ENCODE measurements at regions not wholly inside any gene's neighbourhood (a gene's known extent, or its start where the extent isn't known, plus 50 kb on each side); places are given as distances from the start of the nearest gene placed in this dataset.
"Not testable (repeated sequence)": the region's sequence is repeated elsewhere in the genome, so short reads cannot be mapped to it uniquely, and the experiment has no call there.

DNA sequence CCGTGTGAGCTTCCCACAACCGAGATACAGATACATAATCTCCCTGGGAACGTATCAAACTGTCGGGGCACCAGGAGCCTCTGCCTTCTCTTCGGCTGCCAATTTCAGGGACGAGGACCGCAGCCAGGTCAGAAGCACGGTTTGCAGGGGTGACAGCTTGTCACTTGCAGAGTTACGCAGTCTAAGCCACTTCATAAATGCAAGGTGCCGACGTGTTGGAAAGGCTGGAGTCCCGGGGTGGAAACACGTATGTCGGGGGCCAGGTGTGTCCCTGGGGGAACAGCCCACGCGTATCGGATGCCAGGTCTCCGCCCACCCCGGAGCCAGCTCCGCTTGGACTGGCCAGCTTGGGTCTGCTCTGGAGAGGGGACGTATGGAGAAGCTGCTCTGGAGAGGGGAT, 76.3 kb upstream of the SHOX start:
- DNase-seq (ENCODE audit: low spot score): no peak

DNA sequence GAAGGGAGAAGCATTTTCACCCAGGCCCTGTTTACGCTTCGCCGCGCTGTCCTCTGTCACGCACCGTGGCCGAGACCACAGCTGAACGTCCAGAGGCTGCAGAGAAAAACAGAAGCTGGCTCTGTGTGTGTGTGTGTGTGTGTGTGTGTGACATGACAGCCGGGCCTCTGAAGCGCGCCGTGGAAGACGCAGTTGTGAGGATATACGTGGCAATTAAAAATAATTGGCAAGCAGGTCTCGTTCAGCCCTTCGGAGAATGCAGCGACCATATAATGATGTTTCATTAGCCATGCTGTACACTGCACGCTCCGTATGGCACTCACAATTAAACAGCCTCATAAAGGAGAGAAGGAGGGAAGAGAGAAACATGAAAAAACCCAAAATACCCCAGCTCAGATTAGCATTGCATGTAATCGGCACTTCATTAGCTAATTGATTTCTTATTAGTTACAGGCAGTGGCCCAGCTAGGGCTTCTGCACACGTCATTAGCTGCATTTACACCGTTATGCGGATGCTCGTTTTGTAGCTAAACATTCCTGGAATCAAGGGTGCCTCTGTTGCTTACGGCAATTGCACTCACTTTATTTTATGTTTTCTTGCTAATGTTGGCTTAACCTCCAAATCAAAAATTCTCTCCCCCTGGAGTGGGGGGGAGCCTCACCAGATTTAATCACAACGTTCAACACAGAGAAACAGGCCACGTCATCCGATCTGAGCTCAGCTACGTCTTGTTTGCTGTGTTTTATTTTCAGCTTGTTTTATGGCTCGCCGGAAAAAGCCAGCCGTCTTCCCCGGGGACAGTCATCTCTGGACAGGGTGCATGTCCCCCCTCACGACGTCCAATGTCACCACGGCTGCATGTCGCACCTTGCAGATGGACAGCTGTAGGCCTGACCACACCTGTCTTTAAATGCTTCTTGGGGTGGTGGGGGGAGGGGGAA, 74.6 kb upstream of the SHOX start:
- no peak for DNase-seq (ENCODE audit: low spot score)

DNA sequence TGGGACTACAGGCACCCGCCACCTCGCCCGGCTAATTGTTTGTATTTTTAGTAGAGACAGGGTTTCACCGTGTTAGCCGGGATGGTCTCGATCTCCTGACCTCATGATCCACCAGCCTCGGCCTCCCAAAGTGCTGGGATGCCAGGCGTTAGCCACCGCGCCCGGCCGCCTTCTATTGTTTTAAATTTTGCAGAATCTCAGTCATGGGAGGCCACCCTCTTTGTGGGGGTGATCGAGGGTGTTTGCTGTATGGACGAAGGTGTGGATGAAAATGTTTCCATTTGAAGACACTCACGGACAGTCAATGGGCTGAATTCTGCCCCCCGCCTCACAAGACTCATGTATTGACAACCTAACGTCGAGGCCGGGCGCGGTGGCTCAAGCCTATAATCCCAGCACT, 73.0 kb upstream of the SHOX start:
- not testable (repeated sequence) for DNase-seq (ENCODE audit: low spot score)

DNA sequence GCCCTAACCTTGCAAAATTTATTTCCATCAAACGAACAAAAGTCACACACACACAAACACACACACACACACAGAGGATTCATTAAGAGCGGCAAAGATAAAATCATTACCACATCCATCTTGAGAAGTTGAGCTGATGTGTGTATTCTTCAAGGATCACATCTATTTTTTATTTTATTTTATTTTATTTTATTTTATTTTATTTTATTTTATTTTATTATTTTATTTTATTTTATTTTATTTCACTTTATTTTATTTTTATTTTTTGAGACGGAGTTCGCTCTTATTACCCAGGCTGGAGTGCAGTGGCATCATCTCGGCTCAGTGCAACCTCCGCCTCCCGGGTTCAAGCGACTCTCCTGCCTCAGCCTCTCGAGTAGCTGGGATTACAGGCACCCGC, 71.3 kb upstream of the SHOX start:
- DNase-seq (ENCODE audit: low spot score): not testable (repeated sequence)

DNA sequence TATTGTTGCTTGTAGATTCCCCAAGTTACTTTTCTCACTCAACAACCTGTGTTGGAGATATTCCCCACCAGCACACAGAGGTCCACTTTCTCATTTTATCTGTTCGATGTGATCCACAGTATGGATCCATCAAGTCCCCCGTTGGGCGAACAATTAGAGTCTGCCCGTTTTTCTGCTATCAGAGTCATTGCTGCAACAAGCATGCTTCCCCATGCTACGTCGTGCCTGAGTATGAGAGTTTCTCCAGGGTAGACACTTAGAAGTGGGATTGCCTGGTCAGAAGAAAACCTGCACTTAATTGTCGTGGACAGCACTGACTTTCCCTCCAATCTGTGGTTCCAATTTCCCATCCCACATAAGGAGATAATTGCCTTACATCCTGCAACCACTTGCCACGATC, 62.7 kb upstream of the SHOX start:
- DNase-seq (ENCODE audit: low spot score): no peak

DNA sequence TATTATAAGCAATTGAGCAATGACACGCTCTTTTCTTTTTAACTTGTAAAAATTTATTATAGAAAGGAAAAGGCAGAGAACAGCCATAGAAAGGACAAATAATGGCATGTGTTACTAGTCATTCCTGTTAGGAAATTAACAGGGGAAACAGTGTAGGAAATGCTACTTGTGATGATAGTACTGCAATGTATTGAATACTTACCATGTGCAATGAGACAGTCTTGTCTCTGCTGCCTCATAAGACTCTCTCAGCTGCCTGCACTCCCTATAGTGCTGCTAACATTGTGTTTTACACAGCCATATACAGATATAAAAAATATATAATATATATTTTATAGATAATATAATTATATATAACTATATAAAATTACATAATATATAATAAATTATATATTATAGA, 62.3 kb upstream of the SHOX start:
- no peak for DNase-seq (ENCODE audit: low spot score)

DNA sequence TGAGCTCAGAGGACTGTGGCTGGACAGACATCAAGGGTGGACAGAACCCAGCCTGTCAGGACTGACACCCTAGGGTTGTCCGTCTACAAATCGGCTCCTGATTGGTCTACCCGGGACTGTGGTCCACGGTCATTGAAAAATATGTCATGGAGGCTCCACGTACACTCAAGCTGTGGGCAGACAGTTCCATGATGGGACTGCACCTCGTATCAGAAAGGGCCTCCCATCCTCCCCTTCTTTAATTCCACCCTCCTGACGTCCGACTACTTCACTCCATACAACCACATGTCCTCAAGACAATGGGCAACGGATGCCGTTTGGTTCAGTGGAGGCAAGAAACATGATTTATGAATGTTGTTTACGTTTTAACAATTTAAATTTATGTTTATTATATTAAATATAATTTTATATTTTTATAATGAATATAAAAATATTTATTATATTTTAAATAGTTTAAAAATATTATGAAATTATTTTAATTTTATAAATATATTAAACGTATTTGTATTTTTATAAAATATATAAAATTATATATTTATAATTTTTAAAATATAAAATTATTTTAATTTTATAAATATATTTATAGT, 58.0 kb upstream of the SHOX start:
- no peak for DNase-seq (ENCODE audit: low spot score)

DNA sequence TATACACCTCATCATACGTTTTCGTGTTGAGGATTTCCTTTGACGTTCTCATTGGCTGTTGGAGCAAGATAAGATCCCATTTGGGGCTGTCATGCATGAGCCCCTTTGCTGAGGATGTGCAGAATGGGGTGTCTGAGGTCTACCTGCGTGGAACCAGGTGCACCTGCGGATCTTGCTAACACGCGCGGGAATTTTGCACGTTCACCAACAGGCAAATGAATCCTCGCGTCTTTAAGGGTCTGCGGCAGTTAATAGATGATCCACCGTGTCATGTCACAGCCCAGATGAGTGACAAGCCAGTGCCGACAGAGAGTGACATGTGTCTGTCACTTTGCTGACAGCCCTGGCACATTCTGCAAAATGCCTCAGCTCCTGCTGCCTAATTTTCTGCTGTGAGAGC, 56.3 kb upstream of the SHOX start:
- no peak for DNase-seq (ENCODE audit: low spot score)

DNA sequence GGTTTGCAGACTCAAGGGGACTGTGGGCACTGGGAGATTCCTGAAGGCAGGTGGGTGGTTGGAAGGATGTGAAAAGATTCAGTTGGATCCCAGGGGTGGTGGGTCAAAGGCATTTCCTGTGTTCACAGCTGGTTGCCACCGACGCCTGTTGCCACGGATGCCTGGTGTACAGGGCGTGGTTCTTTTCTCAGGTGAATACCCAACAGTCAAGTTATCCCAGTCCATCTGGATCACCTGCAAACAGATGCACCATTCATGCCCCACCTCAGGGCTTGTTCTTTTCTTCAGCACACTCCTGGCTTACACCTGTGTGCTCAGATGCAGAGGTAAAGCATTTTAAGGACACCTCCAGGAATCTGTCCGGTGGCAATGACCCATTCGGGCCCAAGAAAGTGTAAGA, 55.8 kb upstream of the SHOX start:
- no peak for DNase-seq (ENCODE audit: low spot score)

DNA sequence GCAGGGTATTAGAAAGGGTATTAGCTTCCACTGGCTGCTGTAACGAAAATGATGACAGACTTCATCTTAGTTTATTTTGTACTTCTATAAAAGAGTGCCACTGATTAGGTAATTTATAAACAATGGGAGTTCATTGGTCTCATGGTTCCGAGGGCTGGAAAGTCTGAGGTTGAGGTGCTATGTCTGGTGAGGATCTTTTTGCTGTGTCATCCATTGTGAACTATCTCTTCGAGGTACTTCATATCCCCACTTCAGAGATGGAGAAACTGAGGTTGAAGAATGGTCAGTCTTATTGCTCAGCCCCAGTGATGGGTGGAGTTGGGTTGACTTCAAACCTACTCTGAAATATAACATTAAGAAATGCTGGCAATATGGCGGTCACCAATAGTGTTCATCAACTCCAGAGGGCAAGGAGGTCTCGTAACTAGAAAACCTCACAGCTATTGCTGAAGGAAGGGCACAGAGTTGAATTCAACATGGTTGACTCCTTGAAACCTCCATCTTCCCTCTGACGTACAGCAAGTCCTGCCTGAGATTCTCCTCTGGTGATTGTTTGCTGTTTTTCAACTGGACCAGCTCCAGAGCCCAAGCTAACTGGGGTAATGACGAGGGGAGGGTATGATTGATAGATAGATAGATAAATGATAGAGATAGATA, 53.6 kb upstream of the SHOX start:
- no peak for DNase-seq (ENCODE audit: low spot score)

DNA sequence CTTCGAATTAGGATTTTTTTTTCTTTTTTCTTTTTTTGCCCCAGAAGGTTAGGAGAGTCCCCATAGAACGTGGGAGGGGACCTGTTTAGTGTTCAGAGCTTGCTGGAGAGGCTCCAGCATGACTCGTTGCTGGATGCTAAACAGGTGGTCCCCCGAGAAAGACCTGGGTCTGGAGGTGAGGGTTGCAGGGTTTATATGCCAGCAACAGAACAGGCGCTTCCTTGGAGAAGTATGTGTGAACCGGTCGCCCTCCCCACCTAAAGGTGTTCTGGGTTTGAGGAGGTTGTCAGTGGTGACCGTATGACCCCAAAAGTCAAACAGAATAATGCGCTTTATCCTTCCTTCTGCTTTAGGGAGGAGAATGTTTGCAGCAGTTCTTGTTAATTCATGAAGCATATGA, 52.1 kb upstream of the SHOX start:
- no peak for DNase-seq (ENCODE audit: low spot score)

DNA sequence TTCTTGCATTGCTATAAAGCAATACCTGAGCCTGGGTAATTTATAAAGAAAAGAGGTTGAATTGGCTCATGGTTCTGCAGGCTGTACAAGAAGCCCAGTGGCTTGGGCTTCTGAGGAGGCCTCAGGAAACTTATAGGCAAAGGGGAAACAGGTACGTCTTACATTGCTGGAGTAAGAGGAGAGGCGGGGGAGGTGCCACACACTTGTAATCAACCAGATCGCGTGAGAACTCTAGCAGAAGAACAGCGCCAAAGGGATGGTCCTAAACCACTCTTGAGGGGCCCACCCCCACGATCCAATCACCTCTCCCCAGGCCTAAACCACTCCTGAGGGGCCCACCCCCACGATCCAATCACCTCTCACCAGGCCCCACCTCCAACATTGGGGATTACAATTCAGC, 50.6 kb upstream of the SHOX start:
- no peak for DNase-seq (ENCODE audit: low spot score)
